Adrenal gland (tissue), 9 donors: ENCODE measurements at regions not wholly inside any gene's neighbourhood (a gene's known extent, or its start where the extent isn't known, plus 50 kb on each side); places are given as distances from the start of the nearest gene placed in this dataset.
"Not testable (repeated sequence)": the region's sequence is repeated elsewhere in the genome, so short reads cannot be mapped to it uniquely, and the experiment has no call there.

Experiments
- DNase-seq, 7 donors: peaks; one replicate each; pipeline ENCODE4 v3.0.0-alpha.2; 2019 to 2020
- H3K27ac ChIP-seq, 5 donors: fragments of 200-600 bp; sonication (generic) in 4 of 5; 1 replicate in 3 of 5; 2 replicates in 2 of 5; pipeline versions ENCODE4 v1.5.1 to v1.8.0; 2016 to 2020; ENCODE audit warnings: mild to moderate bottlenecking in 1 of 5
- H3K27me3 ChIP-seq: fragments of 200-600 bp; 2 replicates; pipeline ENCODE4 v1.8.0; 2021
- H3K36me3 ChIP-seq, 2 donors: fragments of 200-600 bp; replicated peaks in 1 of 2; 1 replicate in 1 of 2; 2 replicates in 1 of 2; pipeline versions ENCODE4 v1.5.1 to v1.8.0; 2018 to 2022
- H3K4me1 ChIP-seq, 2 donors: fragments of 200-600 bp; replicated peaks in 1 of 2; 1 replicate in 1 of 2; 2 replicates in 1 of 2; pipeline versions ENCODE4 v1.5.1 to v1.8.0; 2018 to 2021
- H3K4me3 ChIP-seq, 4 donors: fragments of 200-600 bp; sonication (generic) in 3 of 4; one replicate each; pipeline ENCODE4 v1.5.1; 2016 to 2018
- H3K9me3 ChIP-seq, 3 donors: fragments of 200-600 bp; sonication (generic) in 1 of 3; replicated peaks in 1 of 3; 1 replicate in 2 of 3; 2 replicates in 1 of 3; pipeline versions ENCODE4 v1.5.1 to v1.8.0; 2016 to 2021
- POLR2A ChIP-seq, 2 donors: fragments of 450-650 bp; IDR thresholded peaks; one replicate each; pipeline ENCODE4 v1.6.1; 2017; ENCODE audit warnings: antibody characterized with exemption in 2 of 2, mild to moderate bottlenecking in 2 of 2, moderate library complexity in 1 of 2
- WGBS, 4 donors: extraction: QIAGEN DNeasy Blood & Tissue Kit in 2 of 4; methylation state at CpG; one replicate each; pipeline versions ENCODE4 v1.1.5 to v1.1.7; 2013 to 2017; 5-methylcytosine and 5-hydroxymethylcytosine counted together
- intact Hi-C, 2 donors: fragments of 100-400 bp; cut with DNase I; formaldehyde crosslinking; loops; one replicate each; pipeline versions ENCODE4 v1.14.1 to v1.15.0; 2022 to 2023
- TF ChIP-seq, protein P1 (sequence below), 6 experiments: fragments of 450-650 bp in 4 of 6; fragments of 200-600 bp in 2 of 6; sonication (generic) in 1 of 6; IDR thresholded peaks; 1 replicate in 5 of 6; 2 replicates in 1 of 6; pipeline versions ENCODE4 v1.5.1 to v1.8.0; 2016 to 2021; ENCODE audit warnings: antibody characterized with exemption in 6 of 6, mild to moderate bottlenecking in 2 of 6, moderate library complexity in 1 of 6
- donor health status: healthy with polysubstance abuse.
- donor health status: Bipolar disorder and iron deficiency.
- donor health status: DM: yes; HTN: yes; CAD: no.
- donor health status: DM: no; HTN: no; CAD: no.
- donor health status: DM: no; HTN: no; CAD: no.

DNA sequence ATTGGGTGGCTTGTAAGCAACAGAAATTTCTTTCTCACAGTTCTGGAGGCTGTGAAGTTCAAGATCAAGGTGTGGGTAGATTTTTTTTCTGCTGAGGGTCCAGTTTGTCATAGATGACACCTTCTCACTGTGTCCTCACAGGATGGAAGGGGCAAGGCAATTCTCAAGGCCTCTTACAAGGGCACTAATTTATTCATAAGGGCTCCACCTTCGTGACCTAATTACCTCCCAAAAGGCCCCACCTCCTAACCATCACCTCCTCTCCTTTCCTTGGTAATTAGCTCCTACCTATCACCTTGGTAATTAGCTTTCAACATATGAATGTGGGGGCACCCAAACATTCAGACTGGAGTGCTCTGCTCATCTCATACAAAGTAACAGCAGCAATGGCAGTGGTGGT lies 92.3 kb upstream of the CD44 start:
- intact Hi-C loops: no loop called here
- WGBS, 4 donors: 61 to 81% (median 71%) methylated on average over 1 of the region's 1 CpG
- no peak overlapping the region for H3K4me3 ChIP-seq

DNA sequence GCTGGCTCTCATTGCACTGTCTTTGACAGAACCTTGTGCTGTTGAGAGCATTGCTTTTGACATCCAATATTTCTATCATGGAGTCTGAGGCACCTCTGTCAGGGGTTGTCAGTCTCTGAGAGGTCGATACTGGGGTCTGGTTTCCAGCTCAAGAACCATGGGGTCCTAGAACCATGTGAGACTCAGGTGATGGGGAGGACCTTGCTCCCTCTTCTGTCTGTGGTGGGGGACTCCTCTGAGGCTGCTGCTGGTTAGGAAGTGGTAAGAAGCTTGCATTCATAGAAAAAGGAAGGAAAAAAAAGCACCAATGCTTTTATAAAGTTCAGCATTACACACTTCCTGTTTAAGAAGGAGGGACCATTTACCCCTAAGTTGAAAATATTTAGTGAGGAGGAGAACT lies 91.8 kb upstream of the CD44 start:
- DNase-seq: no peak
- Histone ChIP-seq H3K4me3 (no peak overlapping the region), H3K27me3 (no peaks in the 10 kb centered on the region), H3K9me3 (no peaks in the 10 kb centered on the region), H3K36me3 (no peaks in the 10 kb centered on the region), H3K27ac (no peak overlapping the region), H3K4me1 (peaks cover 0 to 6% of the 10 kb centered on the region in 2 donors)
- intact Hi-C loops: no loop called here
- 67 to 79% (median 72%) methylated on average over 1 of the region's 1 CpG; no CpG with 5 or more reads in 1 of the 4 donors for WGBS, 4 donors
- TF ChIP-seq, protein P1, sequence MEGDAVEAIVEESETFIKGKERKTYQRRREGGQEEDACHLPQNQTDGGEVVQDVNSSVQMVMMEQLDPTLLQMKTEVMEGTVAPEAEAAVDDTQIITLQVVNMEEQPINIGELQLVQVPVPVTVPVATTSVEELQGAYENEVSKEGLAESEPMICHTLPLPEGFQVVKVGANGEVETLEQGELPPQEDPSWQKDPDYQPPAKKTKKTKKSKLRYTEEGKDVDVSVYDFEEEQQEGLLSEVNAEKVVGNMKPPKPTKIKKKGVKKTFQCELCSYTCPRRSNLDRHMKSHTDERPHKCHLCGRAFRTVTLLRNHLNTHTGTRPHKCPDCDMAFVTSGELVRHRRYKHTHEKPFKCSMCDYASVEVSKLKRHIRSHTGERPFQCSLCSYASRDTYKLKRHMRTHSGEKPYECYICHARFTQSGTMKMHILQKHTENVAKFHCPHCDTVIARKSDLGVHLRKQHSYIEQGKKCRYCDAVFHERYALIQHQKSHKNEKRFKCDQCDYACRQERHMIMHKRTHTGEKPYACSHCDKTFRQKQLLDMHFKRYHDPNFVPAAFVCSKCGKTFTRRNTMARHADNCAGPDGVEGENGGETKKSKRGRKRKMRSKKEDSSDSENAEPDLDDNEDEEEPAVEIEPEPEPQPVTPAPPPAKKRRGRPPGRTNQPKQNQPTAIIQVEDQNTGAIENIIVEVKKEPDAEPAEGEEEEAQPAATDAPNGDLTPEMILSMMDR (IDR thresholded peaks at IDR 0.05): no peak
- TF ChIP-seq POLR2A (IDR thresholded peaks at IDR 0.05): no peak

More for the DNA sequence above, 92.3 kb upstream of the CD44 start:
- no peak for DNase-seq
- Histone ChIP-seq H3K27me3 (no peaks in the 10 kb centered on the region), H3K27ac (no peak overlapping the region), H3K36me3 (no peaks in the 10 kb centered on the region), H3K9me3 (no peaks in the 10 kb centered on the region), H3K4me1 (peaks cover 0 to 6% of the 10 kb centered on the region in 2 donors)
- TF ChIP-seq, protein P1 (IDR thresholded peaks at IDR 0.05): no peak
- TF ChIP-seq POLR2A (IDR thresholded peaks at IDR 0.05): no peak

DNA sequence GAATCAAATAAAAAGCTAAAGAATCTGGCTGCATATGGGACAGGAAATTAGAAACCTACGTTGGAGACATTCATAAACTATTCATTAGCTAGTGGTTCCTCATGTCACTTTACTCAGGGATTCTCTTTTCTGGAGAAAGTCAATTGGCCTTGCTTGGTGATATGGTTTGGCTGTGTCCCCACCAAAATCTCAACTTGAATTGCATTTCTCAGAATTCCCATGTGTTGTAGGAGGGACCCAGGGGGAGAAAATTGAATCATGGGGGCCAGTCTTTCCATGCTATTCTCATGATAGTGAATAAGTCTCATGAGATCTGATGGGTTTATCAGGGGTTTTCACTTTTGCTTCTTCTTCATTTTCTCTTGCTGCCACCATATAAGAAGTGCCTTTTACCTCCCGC lies 91.2 kb upstream of the CD44 start:
- Histone ChIP-seq H3K4me1 (peaks cover 0 to 6% of the 10 kb centered on the region in 2 donors), H3K4me3 (no peak overlapping the region), H3K27me3 (no peaks in the 10 kb centered on the region), H3K36me3 (no peaks in the 10 kb centered on the region), H3K27ac (no peak overlapping the region), H3K9me3 (no peaks in the 10 kb centered on the region)
- no peak for DNase-seq
- no peak for TF ChIP-seq POLR2A (IDR thresholded peaks at IDR 0.05)
- TF ChIP-seq, protein P1 (IDR thresholded peaks at IDR 0.05): no peak
- intact Hi-C loops: no loop called here
- WGBS, 4 donors: 63 to 74% (median 71%) methylated on average over 2 of the region's 2 CpGs

DNA sequence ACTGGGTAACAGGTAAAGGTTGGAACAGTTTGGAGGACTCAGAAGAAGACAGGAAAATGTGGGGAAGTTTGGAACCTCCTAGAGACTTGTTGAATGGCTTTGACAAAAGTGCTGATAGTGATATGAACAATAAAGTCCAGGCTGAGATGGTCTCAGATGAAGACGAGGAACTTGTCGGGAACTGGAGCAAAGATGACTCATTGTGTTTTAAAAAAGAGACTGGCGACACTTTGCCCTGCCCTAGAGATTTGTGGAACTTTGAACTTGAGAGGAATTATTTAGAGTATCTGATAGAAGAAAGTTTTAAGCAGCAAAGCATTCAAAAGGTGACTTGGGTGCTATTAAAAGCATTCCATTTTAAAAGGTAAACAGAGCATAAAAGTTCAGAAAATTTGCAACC lies 90.6 kb upstream of the CD44 start:
- H3K36me3 ChIP-seq, H3K9me3 ChIP-seq, H3K4me1 ChIP-seq, DNase-seq, H3K27me3 ChIP-seq, intact Hi-C loops, H3K4me3 ChIP-seq, H3K27ac ChIP-seq: not testable (repeated sequence)
- 43 to 56% (median 47%) methylated on average over 3 of the region's 3 CpGs for WGBS, 4 donors

DNA sequence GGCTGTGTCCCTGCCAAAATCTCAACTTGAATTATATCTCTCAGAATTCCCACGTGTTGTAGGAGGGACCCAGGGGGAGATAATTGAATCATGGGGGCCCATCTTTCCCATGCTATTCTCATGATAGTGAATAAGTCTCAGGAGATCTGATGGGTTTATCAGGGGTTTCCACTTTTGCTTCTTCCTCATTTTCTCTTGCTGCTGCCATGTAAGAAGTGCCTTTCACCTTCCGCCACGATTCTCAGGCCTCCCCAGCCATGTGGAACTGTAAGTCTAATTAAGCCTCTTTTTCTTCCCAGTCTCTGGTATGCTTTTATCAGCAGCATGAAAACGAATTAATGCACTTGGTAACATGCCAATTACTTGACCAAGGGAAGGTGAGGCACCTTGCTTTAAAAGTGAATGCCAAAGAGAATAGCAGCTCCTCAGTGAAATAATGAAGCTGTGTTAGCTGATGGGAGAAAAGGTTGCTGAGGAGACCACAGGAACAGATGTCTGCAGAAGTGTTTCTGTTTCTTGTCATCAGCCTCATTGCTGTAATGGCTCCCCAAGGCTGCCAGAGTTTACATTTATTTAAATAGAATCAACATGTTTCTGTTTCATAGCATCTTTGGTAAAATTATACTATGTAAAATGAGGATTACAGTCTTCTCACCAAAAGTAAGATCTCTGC lies 89.0 kb upstream of the CD44 start:
- Histone ChIP-seq H3K27ac (no peak overlapping the region), H3K4me1 (peaks cover 0 to 6% of the 10 kb centered on the region in 2 donors), H3K27me3 (no peaks in the 10 kb centered on the region), H3K9me3 (no peaks in the 10 kb centered on the region), H3K4me3 (no peak overlapping the region), H3K36me3 (no peaks in the 10 kb centered on the region)
- WGBS, 4 donors: 54 to 72% (median 59%) methylated on average over 4 of the region's 4 CpGs
- intact Hi-C loops: no loop called here
- no peak for DNase-seq
- no peak for TF ChIP-seq POLR2A (IDR thresholded peaks at IDR 0.05)
- TF ChIP-seq, protein P1 (IDR thresholded peaks at IDR 0.05): no peak
